Mesendoderm (in vitro differentiated cells): ENCODE measurements at regions not wholly inside any gene's neighbourhood (a gene's known extent, or its start where the extent isn't known, plus 50 kb on each side); places are given as distances from the start of the nearest gene placed in this dataset.

Experiments
- DNase-seq: peaks from one replicate; pipeline ENCODE4 v3.0.0; 2013
- H2AK5ac ChIP-seq: 2 replicates; pipeline ENCODE4 v1.6.1; 2013; ENCODE audit warnings: low read length, inconsistent platforms
- H2BK120ac ChIP-seq: 2 replicates; pipeline ENCODE4 v1.6.1; 2013; ENCODE audit warnings: low read depth, mild to moderate bottlenecking, low read length, moderate library complexity, mixed read lengths
- H2BK15ac ChIP-seq: replicated peaks from 2 replicates; pipeline ENCODE4 v1.6.1; 2013; ENCODE audit warnings: low read depth, mild to moderate bottlenecking, moderate library complexity
- H2BK5ac ChIP-seq: 2 replicates; pipeline ENCODE4 v1.6.1; 2013; ENCODE audit warnings: low read length, inconsistent platforms
- H3K18ac ChIP-seq: 2 replicates; pipeline ENCODE4 v1.6.1; 2013; ENCODE audit warnings: mild to moderate bottlenecking, low read length, mixed read lengths
- H3K23ac ChIP-seq: one replicate; pipeline ENCODE4 v1.6.1; 2013; ENCODE audit warnings: low read length
- H3K27ac ChIP-seq: 2 replicates; pipeline ENCODE4 v1.5.1; 2013; ENCODE audit warnings: low read depth, mild to moderate bottlenecking, inconsistent platforms, low read length, moderate library complexity
- H3K27me3 ChIP-seq: 2 replicates; pipeline ENCODE4 v1.6.1; 2013; ENCODE audit warnings: low read length, control low read depth, mild to moderate bottlenecking, inconsistent platforms; ENCODE audit not compliant: insufficient read depth, poor library complexity
- H3K36me3 ChIP-seq: 2 replicates; pipeline ENCODE4 v1.6.1; 2013; ENCODE audit warnings: low read length, inconsistent platforms; ENCODE audit not compliant: control insufficient read depth, insufficient read depth
- H3K4ac ChIP-seq: one replicate; pipeline ENCODE4 v1.6.1; 2013; ENCODE audit warnings: low read depth, mild to moderate bottlenecking, low read length, moderate library complexity
- H3K4me1 ChIP-seq: 2 replicates; pipeline ENCODE4 v1.6.1; 2013; ENCODE audit warnings: low read depth, low read length, inconsistent platforms; ENCODE audit not compliant: control insufficient read depth
- H3K4me2 ChIP-seq: 2 replicates; pipeline ENCODE4 v1.6.1; 2013; ENCODE audit warnings: low read length
- H3K4me3 ChIP-seq: 2 replicates; pipeline ENCODE4 v1.5.1; 2013; ENCODE audit warnings: mild to moderate bottlenecking, low read length
- H3K56ac ChIP-seq: one replicate; pipeline ENCODE4 v1.6.1; 2013; ENCODE audit warnings: low read length
- H3K79me1 ChIP-seq: 2 replicates; pipeline ENCODE4 v1.6.1; 2013; ENCODE audit warnings: low read length, inconsistent platforms
- H3K79me2 ChIP-seq: 2 replicates; pipeline ENCODE4 v1.6.1; 2013; ENCODE audit warnings: mild to moderate bottlenecking, low read length; ENCODE audit not compliant: control insufficient read depth, insufficient read depth
- H3K9ac ChIP-seq: 2 replicates; pipeline ENCODE4 v1.6.1; 2013; ENCODE audit warnings: low read length, inconsistent platforms
- H4K5ac ChIP-seq: one replicate; pipeline ENCODE4 v1.6.1; 2013; ENCODE audit warnings: low read length
- H4K8ac ChIP-seq: one replicate; pipeline ENCODE4 v1.6.1; 2013; ENCODE audit warnings: low read depth, mild to moderate bottlenecking, control low read depth, low read length, moderate library complexity
- WGBS: extraction: QIAGEN DNeasy Blood & Tissue Kit; methylation state at CpG from one replicate; pipeline ENCODE4 v1.1.7; 2013; ENCODE audit warnings: low lambda C conversion rate, missing lambda C conversion rate; ENCODE audit not compliant: insufficient coverage; ENCODE audit errors: extremely low coverage; 5-methylcytosine and 5-hydroxymethylcytosine counted together

GRCh38 chr2:173693044-173693589 lies 272.1 kb downstream of the SP3 start:
- H3K9ac ChIP-seq: no peak overlapping the region
- WGBS: no CpG with 5 or more reads among the region's 5 CpGs
- H3K18ac ChIP-seq: no peak overlapping the region
- no peak for DNase-seq
- H3K4ac ChIP-seq: no peak overlapping the region
- H3K27me3 ChIP-seq: no peaks in the 10 kb centered on the region
- H2AK5ac ChIP-seq: no peak overlapping the region
- no peak overlapping the region for H3K27ac ChIP-seq
- H3K79me2 ChIP-seq: no peaks in the 10 kb centered on the region
- H2BK5ac ChIP-seq: no peak overlapping the region
- H4K8ac ChIP-seq: no peak overlapping the region
- no peak overlapping the region for H2BK120ac ChIP-seq
- H4K5ac ChIP-seq: no peak overlapping the region
- H3K56ac ChIP-seq: no peak overlapping the region
- no peak overlapping the region for H2BK15ac ChIP-seq
- H3K4me1 ChIP-seq: no peaks in the 10 kb centered on the region
- no peak overlapping the region for H3K4me3 ChIP-seq
- H3K4me2 ChIP-seq: no peak overlapping the region
- no peaks in the 10 kb centered on the region for H3K36me3 ChIP-seq
- H3K23ac ChIP-seq: no peak overlapping the region
- H3K79me1 ChIP-seq: no peaks in the 10 kb centered on the region

GRCh38 chr2:173696274-173696673 lies 268.9 kb downstream of the SP3 start:
- Histone ChIP-seq H4K8ac (no peak overlapping the region), H3K27ac (no peak overlapping the region), H2BK15ac (no peak overlapping the region), H2AK5ac (no peak overlapping the region), H3K36me3 (no peaks in the 10 kb centered on the region), H3K4me1 (no peaks in the 10 kb centered on the region), H3K18ac (no peak overlapping the region), H3K4ac (no peak overlapping the region), H3K56ac (no peak overlapping the region), H3K79me2 (no peaks in the 10 kb centered on the region), H3K4me3 (no peak overlapping the region), H4K5ac (no peak overlapping the region), H2BK120ac (no peak overlapping the region), H3K9ac (no peak overlapping the region), H3K4me2 (no peak overlapping the region), H3K23ac (no peak overlapping the region), H2BK5ac (no peak overlapping the region), H3K79me1 (no peaks in the 10 kb centered on the region), H3K27me3 (no peaks in the 10 kb centered on the region)
- WGBS: no CpG with 5 or more reads among the region's 5 CpGs
- no peak for DNase-seq

DNA sequence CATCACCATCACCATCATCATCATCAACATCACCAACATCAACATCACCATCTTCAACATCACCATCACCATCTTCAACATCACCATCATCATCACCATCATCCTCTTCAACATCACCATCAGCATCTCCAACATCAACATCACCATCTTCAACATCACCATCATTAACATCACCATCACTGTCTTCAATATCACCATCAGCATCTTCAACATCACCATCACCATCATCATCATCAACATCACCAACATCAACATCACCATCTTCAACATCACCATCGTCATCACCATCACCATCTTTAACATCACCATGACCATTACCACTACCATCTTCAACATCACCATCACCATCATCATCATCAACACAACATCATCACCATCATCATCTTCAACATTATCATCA lies 267.2 kb downstream of the SP3 start:
- 100% methylated on average over 1 of the region's 1 CpG for WGBS

GRCh38 chr2:173705656-173706055 lies 259.5 kb downstream of the SP3 start:
- H3K4me1 ChIP-seq: no peaks in the 10 kb centered on the region
- no CpG with 5 or more reads among the region's 4 CpGs for WGBS

More for the DNA sequence above, 267.2 kb downstream of the SP3 start:
- Histone ChIP-seq H3K4me1 (no peaks in the 10 kb centered on the region), H3K18ac (no peak overlapping the region), H2BK5ac (no peak overlapping the region), H3K4me3 (no peak overlapping the region), H4K8ac (no peak overlapping the region), H3K36me3 (no peaks in the 10 kb centered on the region), H3K79me2 (no peaks in the 10 kb centered on the region), H3K27ac (no peak overlapping the region), H2BK15ac (no peak overlapping the region), H3K4ac (no peak overlapping the region), H2BK120ac (no peak overlapping the region), H4K5ac (no peak overlapping the region), H3K56ac (no peak overlapping the region), H3K23ac (no peak overlapping the region), H3K27me3 (no peaks in the 10 kb centered on the region), H3K9ac (no peak overlapping the region), H3K4me2 (no peak overlapping the region), H2AK5ac (no peak overlapping the region), H3K79me1 (no peaks in the 10 kb centered on the region)
- DNase-seq: no peak

GRCh38 chr2:173706936-173707335 lies 258.2 kb downstream of the SP3 start:
- Histone ChIP-seq H3K4me3 (no peak overlapping the region), H3K4ac (no peak overlapping the region), H3K56ac (no peak overlapping the region), H3K36me3 (no peaks in the 10 kb centered on the region), H3K79me2 (no peaks in the 10 kb centered on the region), H3K79me1 (no peaks in the 10 kb centered on the region), H2BK5ac (no peak overlapping the region), H3K27me3 (no peaks in the 10 kb centered on the region), H3K27ac (no peak overlapping the region), H3K4me1 (no peaks in the 10 kb centered on the region), H3K9ac (no peak overlapping the region), H2BK120ac (no peak overlapping the region), H3K23ac (no peak overlapping the region), H4K8ac (no peak overlapping the region), H4K5ac (no peak overlapping the region), H2AK5ac (no peak overlapping the region), H2BK15ac (no peak overlapping the region), H3K4me2 (no peak overlapping the region), H3K18ac (no peak overlapping the region)
- no CpG with 5 or more reads among the region's 4 CpGs for WGBS
- no peak for DNase-seq

More at GRCh38 chr2:173705656-173706055, 259.5 kb downstream of the SP3 start:
- H2BK120ac ChIP-seq: no peak overlapping the region
- H2BK5ac ChIP-seq: no peak overlapping the region
- no peaks in the 10 kb centered on the region for H3K27me3 ChIP-seq
- no peak overlapping the region for H2AK5ac ChIP-seq
- H3K9ac ChIP-seq: no peak overlapping the region
- H4K5ac ChIP-seq: no peak overlapping the region
- no peak overlapping the region for H3K4ac ChIP-seq
- no peaks in the 10 kb centered on the region for H3K79me2 ChIP-seq
- no peak overlapping the region for H3K4me2 ChIP-seq
- H3K79me1 ChIP-seq: no peaks in the 10 kb centered on the region
- no peak overlapping the region for H2BK15ac ChIP-seq
- H4K8ac ChIP-seq: no peak overlapping the region
- no peak overlapping the region for H3K56ac ChIP-seq
- no peak overlapping the region for H3K4me3 ChIP-seq
- H3K27ac ChIP-seq: no peak overlapping the region
- H3K23ac ChIP-seq: no peak overlapping the region
- no peak for DNase-seq
- no peaks in the 10 kb centered on the region for H3K36me3 ChIP-seq
- no peak overlapping the region for H3K18ac ChIP-seq

DNA sequence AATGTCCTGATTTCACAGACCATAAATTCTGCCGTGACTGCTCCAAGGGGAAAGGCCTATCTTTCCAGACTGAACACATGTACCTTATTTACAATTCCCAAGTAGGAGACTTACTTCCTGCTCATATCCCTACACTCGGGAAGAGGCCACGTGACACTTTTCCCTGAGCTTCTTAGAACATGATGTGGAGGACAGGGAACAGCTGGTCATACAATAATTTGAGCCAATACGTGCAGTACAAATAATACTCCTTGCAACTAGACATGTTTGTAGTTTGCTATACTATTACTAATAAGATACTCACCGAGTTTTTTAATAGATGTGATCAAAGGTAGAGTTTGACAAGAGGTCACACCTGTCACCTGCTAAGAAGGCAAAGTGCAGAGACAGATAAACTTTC lies 256.4 kb downstream of the SP3 start:
- no CpG with 5 or more reads among the region's 5 CpGs for WGBS
- H4K5ac ChIP-seq: no peak overlapping the region
- H3K23ac ChIP-seq: no peak overlapping the region
- H3K79me2 ChIP-seq: no peaks in the 10 kb centered on the region
- H3K4ac ChIP-seq: no peak overlapping the region
- no peaks in the 10 kb centered on the region for H3K79me1 ChIP-seq
- H3K56ac ChIP-seq: no peak overlapping the region
- DNase-seq: no peak
- H2BK120ac ChIP-seq: no peak overlapping the region
- no peak overlapping the region for H4K8ac ChIP-seq
- H2AK5ac ChIP-seq: no peak overlapping the region
- no peak overlapping the region for H3K27ac ChIP-seq
- no peak overlapping the region for H3K4me2 ChIP-seq
- H3K4me1 ChIP-seq: no peaks in the 10 kb centered on the region
- H3K36me3 ChIP-seq: no peaks in the 10 kb centered on the region
- H3K18ac ChIP-seq: no peak overlapping the region
- H3K4me3 ChIP-seq: no peak overlapping the region
- H2BK5ac ChIP-seq: no peak overlapping the region
- H2BK15ac ChIP-seq: no peak overlapping the region
- H3K9ac ChIP-seq: no peak overlapping the region
- H3K27me3 ChIP-seq: no peaks in the 10 kb centered on the region
